OCI-LY1 (cell line): ENCODE measurements at regions not wholly inside any gene's neighbourhood (a gene's known extent, or its start where the extent isn't known, plus 50 kb on each side); places are given as distances from the start of the nearest gene placed in this dataset.
"Not testable (repeated sequence)": the region's sequence is repeated elsewhere in the genome, so short reads cannot be mapped to it uniquely, and the experiment has no call there.

Experiments
- EZH2 ChIP-seq: fragments of 200-600 bp; sonication (generic), shearing (Covaris generic); IDR thresholded peaks from 2 replicates; pipeline ENCODE4 v1.8.0; 2017; ENCODE audit warnings: borderline replicate concordance, mixed run types, mild to moderate bottlenecking, antibody characterized with exemption, low read length, moderate library complexity, mixed read lengths
- TF ChIP-seq, protein P1 (sequence below): fragments of 200-600 bp; sonication (generic), shearing (Covaris generic); IDR thresholded peaks from 2 replicates; pipeline ENCODE4 v1.5.1; 2017; ENCODE audit warnings: mild to moderate bottlenecking, antibody characterized with exemption, low read length, moderate library complexity, mixed read lengths

DNA sequence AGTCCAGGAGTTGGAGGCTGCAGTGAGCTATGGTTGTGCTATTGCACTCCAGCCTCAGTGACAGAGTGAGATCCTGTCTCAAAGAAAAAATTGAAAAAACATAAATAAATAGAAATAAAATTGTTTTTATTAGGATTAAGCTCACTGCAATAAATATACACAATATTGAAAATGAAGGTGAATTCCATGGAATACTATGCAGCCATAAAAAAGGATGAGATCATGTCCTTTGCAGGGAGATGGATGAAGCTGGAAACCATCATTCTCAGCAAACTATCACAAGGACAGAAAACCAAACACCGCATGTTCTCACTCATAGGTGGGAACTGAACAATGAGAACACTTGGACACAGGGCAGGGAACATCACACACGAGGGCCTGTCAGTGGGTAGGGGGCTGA, 207.6 kb downstream of the DEPDC1B start:
- TF ChIP-seq, protein P1, sequence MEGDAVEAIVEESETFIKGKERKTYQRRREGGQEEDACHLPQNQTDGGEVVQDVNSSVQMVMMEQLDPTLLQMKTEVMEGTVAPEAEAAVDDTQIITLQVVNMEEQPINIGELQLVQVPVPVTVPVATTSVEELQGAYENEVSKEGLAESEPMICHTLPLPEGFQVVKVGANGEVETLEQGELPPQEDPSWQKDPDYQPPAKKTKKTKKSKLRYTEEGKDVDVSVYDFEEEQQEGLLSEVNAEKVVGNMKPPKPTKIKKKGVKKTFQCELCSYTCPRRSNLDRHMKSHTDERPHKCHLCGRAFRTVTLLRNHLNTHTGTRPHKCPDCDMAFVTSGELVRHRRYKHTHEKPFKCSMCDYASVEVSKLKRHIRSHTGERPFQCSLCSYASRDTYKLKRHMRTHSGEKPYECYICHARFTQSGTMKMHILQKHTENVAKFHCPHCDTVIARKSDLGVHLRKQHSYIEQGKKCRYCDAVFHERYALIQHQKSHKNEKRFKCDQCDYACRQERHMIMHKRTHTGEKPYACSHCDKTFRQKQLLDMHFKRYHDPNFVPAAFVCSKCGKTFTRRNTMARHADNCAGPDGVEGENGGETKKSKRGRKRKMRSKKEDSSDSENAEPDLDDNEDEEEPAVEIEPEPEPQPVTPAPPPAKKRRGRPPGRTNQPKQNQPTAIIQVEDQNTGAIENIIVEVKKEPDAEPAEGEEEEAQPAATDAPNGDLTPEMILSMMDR, result not testable (repeated sequence)
- not testable (repeated sequence) for TF ChIP-seq EZH2
